ENCODE measurements at regions not wholly inside any gene's neighbourhood (a gene's known extent, or its start where the extent isn't known, plus 50 kb on each side); places are given as distances from the start of the nearest gene placed in this dataset.
"Not testable (repeated sequence)": the region's sequence is repeated elsewhere in the genome, so short reads cannot be mapped to it uniquely, and the experiment has no call there.

- Mint-ChIP-seq H3K27ac (no peak overlapping the region), H3K4me3 (no peak overlapping the region), H3K9me3 (no peaks in the 10 kb centered on the region), H3K27me3 (ENCODE audit: low read depth) (no peaks in the 10 kb centered on the region), H3K4me1 (ENCODE audit: low read depth) (peaks cover 10% of the 10 kb centered on the region), H3K36me3 (ENCODE audit: low read depth) (no peaks in the 10 kb centered on the region)
- no peak for DNase-seq
- intact Hi-C loops (cut with micrococcal nuclease): no loop called here
- CTCF ChIA-PET: interaction anchor here (0.6 to 1.6 kb wide), 2 partner anchors 8 to 56 kb away, joined by 3 to 8 read pairs; no protein-coding TSS in a partner anchor
These were observed 170.2 kb upstream of the ZNF217 start for GRCh38 chr20:53763707-53764414.

GRCh38 chr20:53762423-53762798 lies 168.8 kb upstream of the ZNF217 start:
- H3K27ac Mint-ChIP-seq; DNase-seq; H3K9me3 Mint-ChIP-seq; CTCF ChIA-PET; H3K4me1 Mint-ChIP-seq (ENCODE audit: low read depth); H3K36me3 Mint-ChIP-seq (ENCODE audit: low read depth); intact Hi-C loops (cut with micrococcal nuclease); H3K27me3 Mint-ChIP-seq (ENCODE audit: low read depth); H3K4me3 Mint-ChIP-seq: not testable (repeated sequence)

- no peaks in the 10 kb centered on the region for H3K36me3 Mint-ChIP-seq (ENCODE audit: low read depth)
- CTCF ChIA-PET: interaction anchor here (1.6 kb wide), 1 partner anchor 83 kb away, joined by 3 read pairs; no protein-coding TSS in a partner anchor
- no peak overlapping the region for H3K27ac Mint-ChIP-seq
- no peaks in the 10 kb centered on the region for H3K27me3 Mint-ChIP-seq (ENCODE audit: low read depth)
- intact Hi-C loops (cut with micrococcal nuclease): no loop called here
- H3K9me3 Mint-ChIP-seq: no peaks in the 10 kb centered on the region
- peaks cover 10% of the 10 kb centered on the region for H3K4me1 Mint-ChIP-seq (ENCODE audit: low read depth)
- no peak overlapping the region for H3K4me3 Mint-ChIP-seq
- DNase-seq: no peak
These were observed 166.4 kb upstream of the ZNF217 start for GRCh38 chr20:53760025-53760441.

GRCh38 chr20:53757472-53757913 lies 163.9 kb upstream of the ZNF217 start:
- no peak overlapping the region for H3K4me3 Mint-ChIP-seq
- peaks cover 35% of the 10 kb centered on the region for H3K4me1 Mint-ChIP-seq (ENCODE audit: low read depth)
- no peaks in the 10 kb centered on the region for H3K27me3 Mint-ChIP-seq (ENCODE audit: low read depth)
- intact Hi-C loops (cut with micrococcal nuclease): no loop called here
- no peak overlapping the region for H3K27ac Mint-ChIP-seq
- CTCF ChIA-PET: interaction anchor here (1.1 kb wide), 1 partner anchor 210 kb away, joined by 3 read pairs; no protein-coding TSS in a partner anchor
- no peaks in the 10 kb centered on the region for H3K36me3 Mint-ChIP-seq (ENCODE audit: low read depth)
- no peaks in the 10 kb centered on the region for H3K9me3 Mint-ChIP-seq
- no peak for DNase-seq

GRCh38 chr20:53755733-53756531 lies 162.3 kb upstream of the ZNF217 start:
- DNase-seq: no peak
- Mint-ChIP-seq H3K4me1 (ENCODE audit: low read depth) (peaks cover 49% of the 10 kb centered on the region), H3K9me3 (no peaks in the 10 kb centered on the region), H3K27ac (no peak overlapping the region), H3K27me3 (ENCODE audit: low read depth) (no peaks in the 10 kb centered on the region), H3K36me3 (ENCODE audit: low read depth) (no peaks in the 10 kb centered on the region), H3K4me3 (no peak overlapping the region)
- intact Hi-C loops (cut with micrococcal nuclease): no loop called here
- CTCF ChIA-PET: interaction anchor here (0.6 to 2.0 kb wide), 6 partner anchors 9 to 306 kb away, joined by 3 to 8 read pairs (median 4); no protein-coding TSS in a partner anchor

GRCh38 chr20:53753880-53754459 lies 160.3 kb upstream of the ZNF217 start:
- Mint-ChIP-seq H3K27me3 (ENCODE audit: low read depth) (no peaks in the 10 kb centered on the region), H3K36me3 (ENCODE audit: low read depth) (no peaks in the 10 kb centered on the region), H3K9me3 (no peaks in the 10 kb centered on the region), H3K4me1 (ENCODE audit: low read depth) (peaks cover 67% of the 10 kb centered on the region), H3K4me3 (peak overlapping the region; percentile 25), H3K27ac (peak overlapping the region; percentile 91)
- DNase-seq: no peak
- intact Hi-C loops (cut with micrococcal nuclease): loop anchor here (1.0 to 5.0 kb wide), 3 partner anchors 46 to 682 kb away; no protein-coding TSS in a partner anchor
- CTCF ChIA-PET: interaction anchor here (0.9 to 1.2 kb wide), 5 partner anchors 15 to 131 kb away, joined by 3 to 5 read pairs (median 3); no protein-coding TSS in a partner anchor

- peak overlapping the region; percentile 11 for H3K4me3 Mint-ChIP-seq
These were observed 159.6 kb upstream of the ZNF217 start for GRCh38 chr20:53752971-53753879.

GRCh38 chr20:53752583-53752970 lies 158.9 kb upstream of the ZNF217 start:
- Mint-ChIP-seq H3K27me3 (ENCODE audit: low read depth) (no peaks in the 10 kb centered on the region), H3K36me3 (ENCODE audit: low read depth) (no peaks in the 10 kb centered on the region), H3K4me3 (no peak overlapping the region), H3K4me1 (ENCODE audit: low read depth) (peaks cover 76% of the 10 kb centered on the region), H3K27ac (peak overlapping the region; percentile 91), H3K9me3 (no peaks in the 10 kb centered on the region)
- intact Hi-C loops (cut with micrococcal nuclease): loop anchor here (5.0 kb wide), 2 partner anchors 165 to 680 kb away; no protein-coding TSS in a partner anchor
- CTCF ChIA-PET: interaction anchor here (1.4 to 1.7 kb wide), 2 partner anchors 34 to 120 kb away, joined by 3 to 5 read pairs; no protein-coding TSS in a partner anchor
- DNase-seq: no peak

More at GRCh38 chr20:53752971-53753879, 159.6 kb upstream of the ZNF217 start:
- Mint-ChIP-seq H3K4me1 (ENCODE audit: low read depth) (peaks cover 75% of the 10 kb centered on the region), H3K27me3 (ENCODE audit: low read depth) (no peaks in the 10 kb centered on the region), H3K9me3 (no peaks in the 10 kb centered on the region), H3K27ac (peak overlapping the region; percentile 91), H3K36me3 (ENCODE audit: low read depth) (no peaks in the 10 kb centered on the region)
- CTCF ChIA-PET: interaction anchor here (1.1 to 1.7 kb wide), 4 partner anchors 14 to 119 kb away, joined by 3 to 5 read pairs (median 4); no protein-coding TSS in a partner anchor
- no peak for DNase-seq
- intact Hi-C loops (cut with micrococcal nuclease): loop anchor here (5.0 kb wide), 2 partner anchors 164 to 681 kb away; no protein-coding TSS in a partner anchor

GRCh38 chr20:53751620-53752318 lies 158.1 kb upstream of the ZNF217 start:
- DNase-seq: no peak
- Mint-ChIP-seq H3K4me3 (peak overlapping the region; percentile 32), H3K4me1 (ENCODE audit: low read depth) (peaks cover 76% of the 10 kb centered on the region), H3K27me3 (ENCODE audit: low read depth) (no peaks in the 10 kb centered on the region), H3K9me3 (no peaks in the 10 kb centered on the region), H3K27ac (peak overlapping the region; percentile 91), H3K36me3 (ENCODE audit: low read depth) (no peaks in the 10 kb centered on the region)
- intact Hi-C loops (cut with micrococcal nuclease): loop anchor here (1.0 to 5.0 kb wide), 8 partner anchors 45 to 679 kb away; no protein-coding TSS in a partner anchor
- CTCF ChIA-PET: interaction anchor here (0.7 to 1.7 kb wide), 4 partner anchors 10 to 121 kb away, joined by 3 to 6 read pairs (median 4); no protein-coding TSS in a partner anchor

GRCh38 chr20:53750827-53751619 lies 157.4 kb upstream of the ZNF217 start:
- Mint-ChIP-seq H3K27ac (peak overlapping the region; percentile 91), H3K4me3 (peak overlapping the region; percentile 32), H3K9me3 (no peaks in the 10 kb centered on the region), H3K27me3 (ENCODE audit: low read depth) (no peaks in the 10 kb centered on the region), H3K36me3 (ENCODE audit: low read depth) (no peaks in the 10 kb centered on the region), H3K4me1 (ENCODE audit: low read depth) (peaks cover 71% of the 10 kb centered on the region)
- CTCF ChIA-PET: interaction anchor here (0.7 to 1.2 kb wide), 3 partner anchors 9 to 112 kb away, joined by 3 to 6 read pairs (median 4); no protein-coding TSS in a partner anchor
- peak; percentile 66 for DNase-seq
- intact Hi-C loops (cut with micrococcal nuclease): loop anchor here (1.0 to 5.0 kb wide), 8 partner anchors 44 to 679 kb away; no protein-coding TSS in a partner anchor
